IPS-20b (cell line): ENCODE measurements at regions not wholly inside any gene's neighbourhood (a gene's known extent, or its start where the extent isn't known, plus 50 kb on each side); places are given as distances from the start of the nearest gene placed in this dataset.
A peak's percentile ranks its signal among the peaks of the same experiment; 100 is the strongest.
"Not testable (repeated sequence)": the region's sequence is repeated elsewhere in the genome, so short reads cannot be mapped to it uniquely, and the experiment has no call there.

Experiments used
- H3K27ac ChIP-seq: one replicate; pipeline ENCODE4 v1.5.1; 2013; ENCODE audit warnings: low read length
- H3K27me3 ChIP-seq: 2 replicates; pipeline ENCODE4 v1.6.1; 2013; ENCODE audit warnings: mild to moderate bottlenecking, low read length, inconsistent platforms; ENCODE audit not compliant: insufficient read depth
- H3K36me3 ChIP-seq: 2 replicates; pipeline ENCODE4 v1.6.1; 2013; ENCODE audit warnings: low read depth, mild to moderate bottlenecking, inconsistent platforms, low read length, moderate library complexity; ENCODE audit not compliant: insufficient read depth
- H3K4me1 ChIP-seq: 2 replicates; pipeline ENCODE4 v1.6.1; 2013; ENCODE audit warnings: mild to moderate bottlenecking, control low read depth, inconsistent platforms, low read length, moderate library complexity; ENCODE audit not compliant: insufficient read depth
- H3K4me3 ChIP-seq: 2 replicates; pipeline ENCODE4 v1.5.1; 2013; ENCODE audit warnings: mild to moderate bottlenecking, low read length, inconsistent platforms
- H3K9ac ChIP-seq: 2 replicates; pipeline ENCODE4 v1.6.1; 2013; ENCODE audit warnings: low read depth, mild to moderate bottlenecking, inconsistent platforms, low read length, moderate library complexity
- H3K9me3 ChIP-seq: 2 replicates; pipeline ENCODE4 v1.6.1; 2013; ENCODE audit warnings: mild to moderate bottlenecking, low read depth, low read length, inconsistent platforms; ENCODE audit not compliant: insufficient read depth

DNA sequence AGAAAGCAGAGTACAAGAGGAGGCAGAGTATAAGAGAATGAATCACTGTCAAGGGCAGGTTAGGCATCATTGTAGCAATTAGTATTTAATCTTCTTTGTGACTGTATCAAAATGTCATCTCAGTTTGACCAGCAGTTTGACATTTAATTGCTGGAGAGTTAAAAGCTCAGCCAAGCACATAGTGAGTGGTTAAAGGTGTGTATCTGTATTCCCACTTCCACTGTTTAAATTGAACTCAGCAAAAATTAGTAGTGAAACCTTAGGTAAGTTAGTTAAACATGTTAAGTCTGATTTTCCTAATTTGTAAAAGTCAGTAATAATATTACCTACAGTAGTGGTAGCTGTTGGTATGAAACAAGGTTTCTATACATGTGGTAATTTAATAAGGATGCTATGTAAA is 296.4 kb upstream of the MBL2 start:
- H3K36me3 ChIP-seq: no peaks in the 10 kb centered on the region
- H3K27ac ChIP-seq: no peak overlapping the region
- H3K4me3 ChIP-seq: no peak overlapping the region
- H3K27me3 ChIP-seq: no peaks in the 10 kb centered on the region
- no peaks in the 10 kb centered on the region; the same call in 1 of the 2 replicates for H3K9me3 ChIP-seq
- no peak overlapping the region for H3K9ac ChIP-seq
- no peaks in the 10 kb centered on the region for H3K4me1 ChIP-seq

GRCh38 chr10:53064614-53065013 is 292.0 kb upstream of the MBL2 start:
- H3K36me3 ChIP-seq: no peaks in the 10 kb centered on the region
- peaks cover 2% of the 10 kb centered on the region for H3K9me3 ChIP-seq
- H3K9ac ChIP-seq: no peak overlapping the region
- H3K4me3 ChIP-seq: no peak overlapping the region
- H3K4me1 ChIP-seq: no peaks in the 10 kb centered on the region
- no peak overlapping the region for H3K27ac ChIP-seq
- no peaks in the 10 kb centered on the region for H3K27me3 ChIP-seq

- H3K9me3 ChIP-seq: peaks cover 4% of the 10 kb centered on the region
- H3K27ac ChIP-seq: no peak overlapping the region
- H3K27me3 ChIP-seq: no peaks in the 10 kb centered on the region
- H3K36me3 ChIP-seq: no peaks in the 10 kb centered on the region
- H3K4me1 ChIP-seq: no peaks in the 10 kb centered on the region
- no peak overlapping the region for H3K4me3 ChIP-seq
- no peak overlapping the region for H3K9ac ChIP-seq
These were observed 291.2 kb upstream of the MBL2 start for GRCh38 chr10:53063805-53064204.

DNA sequence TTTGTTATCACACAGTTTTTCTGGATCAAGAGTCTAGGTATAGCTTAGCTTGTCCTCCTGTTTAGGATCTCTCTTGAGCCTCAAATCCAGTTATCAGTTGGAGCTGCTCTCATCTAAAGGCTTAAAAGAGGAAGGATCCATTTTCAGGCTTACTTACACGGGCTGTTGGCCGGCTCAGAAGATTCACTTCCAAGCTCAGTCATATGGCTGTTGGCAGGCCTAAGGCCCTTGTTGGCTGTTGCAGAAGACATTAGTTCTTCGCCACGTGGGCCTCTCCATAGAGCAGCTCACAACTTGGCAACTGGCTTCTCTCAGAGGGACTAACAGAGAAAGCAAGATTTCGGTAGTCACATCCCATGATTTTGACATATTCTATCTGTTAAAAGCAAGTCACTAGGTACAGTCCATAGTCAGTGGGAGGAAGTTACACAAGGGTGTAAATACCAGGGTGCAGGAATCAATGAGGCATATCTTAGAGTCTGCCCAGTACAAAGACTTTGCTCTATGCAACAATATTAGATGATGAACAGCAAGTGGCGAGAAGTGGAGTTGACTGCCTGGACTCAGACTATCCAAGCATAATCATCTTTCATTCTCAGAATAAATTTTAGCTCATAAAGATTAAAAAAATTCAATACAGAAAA is 280.1 kb upstream of the MBL2 start:
- H3K27me3 ChIP-seq: no peaks in the 10 kb centered on the region
- no peaks in the 10 kb centered on the region for H3K9me3 ChIP-seq
- H3K27ac ChIP-seq: no peak overlapping the region
- H3K4me1 ChIP-seq: no peaks in the 10 kb centered on the region
- H3K9ac ChIP-seq: no peak overlapping the region
- H3K36me3 ChIP-seq: no peaks in the 10 kb centered on the region
- H3K4me3 ChIP-seq: no peak overlapping the region

- no peak overlapping the region for H3K4me3 ChIP-seq
- no peak overlapping the region for H3K27ac ChIP-seq
- no peak overlapping the region for H3K9ac ChIP-seq
- H3K9me3 ChIP-seq: no peaks in the 10 kb centered on the region
- no peaks in the 10 kb centered on the region; the same call in 1 of the 2 replicates for H3K4me1 ChIP-seq
- H3K36me3 ChIP-seq: no peaks in the 10 kb centered on the region
- no peaks in the 10 kb centered on the region for H3K27me3 ChIP-seq
These were observed 272.7 kb upstream of the MBL2 start for GRCh38 chr10:53045315-53045714.

DNA sequence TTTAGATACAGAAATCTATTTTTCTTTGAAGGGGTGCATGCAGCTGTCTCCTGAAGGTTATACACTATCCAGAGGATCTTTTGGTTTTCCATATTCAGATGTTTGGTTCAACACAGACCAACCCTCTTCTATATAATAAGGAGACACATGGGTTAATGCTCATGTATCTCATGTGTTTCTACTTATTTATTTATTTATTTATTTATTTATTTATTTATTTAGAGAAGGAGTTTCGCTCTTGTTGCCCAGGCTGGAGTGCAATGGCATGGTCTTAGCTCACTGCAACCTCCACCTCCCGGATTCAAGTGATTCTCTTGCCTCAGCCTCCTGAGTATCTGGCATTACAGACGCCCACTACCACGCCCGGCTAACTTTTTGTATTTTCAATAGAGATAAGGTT is 263.2 kb upstream of the MBL2 start:
- H3K4me1 ChIP-seq, H3K9me3 ChIP-seq, H3K27ac ChIP-seq, H3K27me3 ChIP-seq, H3K36me3 ChIP-seq, H3K4me3 ChIP-seq, H3K9ac ChIP-seq: not testable (repeated sequence)

GRCh38 chr10:53033396-53033795 is 260.8 kb upstream of the MBL2 start:
- H3K9ac ChIP-seq: no peak overlapping the region
- H3K27ac ChIP-seq: no peak overlapping the region
- no peak overlapping the region for H3K4me3 ChIP-seq
- no peaks in the 10 kb centered on the region for H3K27me3 ChIP-seq
- no peaks in the 10 kb centered on the region for H3K9me3 ChIP-seq
- peaks cover 10% of the 10 kb centered on the region; the same call in 1 of the 2 replicates for H3K4me1 ChIP-seq
- H3K36me3 ChIP-seq: no peaks in the 10 kb centered on the region

GRCh38 chr10:53029872-53030849 is 257.6 kb upstream of the MBL2 start:
- H3K4me3 ChIP-seq, H3K9me3 ChIP-seq, H3K27me3 ChIP-seq, H3K27ac ChIP-seq, H3K4me1 ChIP-seq, H3K36me3 ChIP-seq: not testable (repeated sequence)
- H3K9ac ChIP-seq: peak overlapping the region; percentile 48; the same call in 1 of the 2 replicates

GRCh38 chr10:53029449-53029848 is 256.9 kb upstream of the MBL2 start:
- Histone ChIP-seq H3K36me3 (no peaks in the 10 kb centered on the region), H3K4me3 (no peak overlapping the region), H3K9ac (no peak overlapping the region), H3K27me3 (no peaks in the 10 kb centered on the region), H3K9me3 (no peaks in the 10 kb centered on the region), H3K4me1 (peaks cover 10% of the 10 kb centered on the region; the same call in 1 of the 2 replicates), H3K27ac (no peak overlapping the region)

DNA sequence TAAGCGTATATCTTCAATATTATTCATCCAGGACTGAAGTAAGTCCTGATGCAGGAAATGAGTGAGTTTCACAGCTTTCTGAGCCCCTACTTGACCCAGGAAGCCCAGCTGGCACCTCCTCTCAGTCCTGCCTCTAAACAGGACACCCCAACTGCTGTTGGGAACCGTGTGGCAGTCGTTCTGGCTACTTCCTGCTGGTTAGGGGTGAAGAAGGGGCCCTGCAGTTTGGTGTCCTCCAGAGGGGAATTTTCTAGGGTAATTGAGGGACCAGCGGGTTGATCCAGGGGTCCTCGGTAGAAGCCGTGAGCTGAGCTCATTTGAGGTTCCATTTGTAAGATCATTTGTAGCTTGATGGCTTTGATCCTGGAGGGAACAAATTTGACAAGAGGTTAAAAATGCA is 253.2 kb upstream of the MBL2 start:
- H3K27me3 ChIP-seq, H3K36me3 ChIP-seq, H3K9ac ChIP-seq, H3K27ac ChIP-seq, H3K4me3 ChIP-seq, H3K9me3 ChIP-seq: not testable (repeated sequence)
- H3K4me1 ChIP-seq: peaks cover 28% of the 10 kb centered on the region

- Histone ChIP-seq H3K4me1 (peaks cover 23% of the 10 kb centered on the region), H3K27me3 (no peaks in the 10 kb centered on the region), H3K27ac (no peak overlapping the region), H3K9me3 (no peaks in the 10 kb centered on the region), H3K4me3 (no peak overlapping the region), H3K36me3 (no peaks in the 10 kb centered on the region), H3K9ac (no peak overlapping the region)
These were observed 252.7 kb upstream of the MBL2 start for GRCh38 chr10:53025172-53025711.

DNA sequence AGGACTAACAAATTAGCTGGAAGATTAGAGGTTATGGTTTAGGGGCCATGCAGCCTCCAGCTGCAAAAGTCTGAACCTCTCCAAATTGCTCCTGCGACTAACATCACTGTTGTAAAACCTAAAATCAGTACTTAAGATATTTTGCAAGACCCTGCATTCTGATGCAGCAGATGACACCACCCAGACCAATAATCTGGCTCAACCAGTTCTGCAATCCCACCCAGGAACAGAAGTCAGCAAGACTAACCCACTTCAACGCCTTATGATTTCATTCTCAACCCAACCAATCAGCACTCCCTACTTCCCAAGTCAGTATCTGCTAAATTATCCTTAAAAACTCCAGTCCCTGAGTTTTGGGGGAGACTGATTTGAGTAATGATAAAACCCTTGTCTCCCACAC is 250.8 kb upstream of the MBL2 start:
- H3K4me1 ChIP-seq: peaks cover 21% of the 10 kb centered on the region
- H3K9ac ChIP-seq: peak overlapping the region; percentile 23; the same call in 1 of the 2 replicates
- no peaks in the 10 kb centered on the region for H3K36me3 ChIP-seq

More for the DNA sequence above, 250.8 kb upstream of the MBL2 start:
- Histone ChIP-seq H3K27me3 (no peaks in the 10 kb centered on the region), H3K9me3 (no peaks in the 10 kb centered on the region), H3K27ac (peak overlapping the region; percentile 67), H3K4me3 (no peak overlapping the region)
